ENCODE measurements at regions not wholly inside any gene's neighbourhood (a gene's known extent, or its start where the extent isn't known, plus 50 kb on each side); places are given as distances from the start of the nearest gene placed in this dataset.
"Not testable (repeated sequence)": the region's sequence is repeated elsewhere in the genome, so short reads cannot be mapped to it uniquely, and the experiment has no call there.

DNA sequence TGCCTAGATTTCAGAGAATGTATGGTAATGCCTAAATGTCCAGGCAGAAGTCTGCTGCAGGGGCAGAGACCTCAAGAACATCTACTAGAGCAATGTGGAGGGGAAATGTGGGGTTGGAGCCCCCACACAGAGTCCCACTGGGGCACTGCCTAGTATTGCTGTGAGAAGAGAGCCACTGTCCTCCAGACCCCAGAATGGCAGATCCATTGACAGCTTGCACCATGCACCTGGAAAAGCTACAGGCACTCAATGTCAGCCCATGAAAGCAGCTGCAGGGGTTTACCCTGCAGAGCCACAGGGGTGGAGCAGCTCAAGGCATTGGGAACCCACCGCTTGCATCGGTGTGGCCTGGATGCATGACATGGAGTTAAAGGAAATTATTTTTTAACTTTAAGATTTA lies 314.1 kb downstream of the CYRIA start:
- DNase-seq, result no peak

GRCh38 chr2:16351137-16351536 lies 314.5 kb downstream of the CYRIA start:
- DNase-seq, result no peak

DNA sequence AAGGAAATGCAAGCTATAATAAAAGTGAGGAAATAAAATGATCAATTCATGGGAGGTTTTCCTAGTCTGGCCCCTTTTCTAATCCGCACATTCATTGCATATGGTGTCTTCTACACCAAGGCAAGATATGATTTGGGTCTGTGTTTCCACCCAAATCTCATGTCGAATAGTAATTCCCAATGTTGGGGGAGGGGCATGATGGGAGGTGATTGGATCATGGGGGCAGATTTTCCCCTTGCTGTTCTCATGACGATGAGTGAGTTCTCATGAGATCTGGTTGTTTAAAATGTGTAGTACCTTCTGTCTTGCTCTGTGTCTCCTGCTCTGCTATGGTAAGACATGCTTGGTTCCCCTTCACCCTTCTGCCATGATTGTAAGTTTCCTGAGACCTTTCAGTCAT lies 315.4 kb downstream of the CYRIA start:
- no peak for DNase-seq

DNA sequence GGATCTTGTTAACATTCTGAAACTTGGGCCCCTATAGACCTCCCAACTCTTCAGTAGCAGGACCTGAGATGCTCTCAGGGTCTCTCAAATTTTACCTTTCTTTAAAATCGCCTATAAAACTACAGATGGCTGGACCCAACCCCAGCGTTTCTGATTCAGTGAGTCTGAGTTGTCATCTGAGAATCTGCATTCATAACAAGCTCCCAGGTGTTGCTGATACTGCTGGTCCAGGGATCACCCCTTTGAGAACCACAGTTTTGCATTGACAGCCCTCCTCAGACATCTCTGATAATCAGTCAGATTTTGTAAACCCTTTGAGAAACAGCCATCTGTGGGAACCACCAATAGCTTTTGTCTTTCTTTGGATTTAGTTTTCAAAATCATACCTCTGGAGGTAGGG lies 315.8 kb downstream of the CYRIA start:
- no peak for DNase-seq

- DNase-seq, result no peak
These were observed 316.7 kb downstream of the CYRIA start for GRCh38 chr2:16348821-16349515.

DNA sequence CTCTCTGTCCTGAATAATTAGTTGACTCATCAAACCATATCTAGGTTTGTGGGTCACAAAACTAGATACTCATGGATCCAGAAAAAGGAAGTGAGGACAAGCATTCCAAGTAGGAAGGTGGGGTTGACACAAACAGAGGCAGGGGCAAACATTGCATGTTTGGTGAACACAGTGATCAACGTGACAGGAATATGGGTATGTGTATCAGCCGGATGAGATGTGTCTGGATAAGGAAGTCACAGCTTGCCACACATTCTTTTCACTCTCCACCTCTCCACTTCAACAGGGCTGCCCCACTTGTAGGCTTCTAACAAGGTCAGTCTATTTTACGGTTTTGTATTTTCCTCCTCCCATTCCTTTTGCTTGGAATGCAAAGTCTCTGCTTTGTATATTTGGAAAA lies 319.0 kb downstream of the CYRIA start:
- DNase-seq, result no peak

- DNase-seq, result not testable (repeated sequence)
These were observed 320.4 kb downstream of the CYRIA start for GRCh38 chr2:16345231-16345630.

DNA sequence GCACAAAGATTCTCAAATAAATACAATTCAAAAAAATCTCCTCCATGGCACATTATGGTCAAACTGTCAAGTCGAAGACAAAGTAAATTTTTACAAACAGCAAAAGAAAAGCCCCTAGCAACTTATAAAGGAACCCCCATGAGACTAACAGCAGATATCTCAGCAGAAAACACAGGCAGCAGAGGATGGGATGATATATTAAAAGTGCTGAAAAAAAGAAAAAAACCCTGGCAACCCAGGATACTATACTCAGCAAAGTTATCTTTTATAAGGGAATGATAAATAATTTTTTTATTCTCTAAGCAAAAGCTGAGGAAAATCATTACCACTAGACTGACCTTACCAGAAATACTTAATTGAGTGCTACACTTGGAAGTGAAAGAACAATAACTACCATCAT lies 326.4 kb downstream of the CYRIA start:
- no peak for DNase-seq

- DNase-seq, result no peak
These were observed 327.6 kb downstream of the CYRIA start for GRCh38 chr2:16338026-16338425.

DNA sequence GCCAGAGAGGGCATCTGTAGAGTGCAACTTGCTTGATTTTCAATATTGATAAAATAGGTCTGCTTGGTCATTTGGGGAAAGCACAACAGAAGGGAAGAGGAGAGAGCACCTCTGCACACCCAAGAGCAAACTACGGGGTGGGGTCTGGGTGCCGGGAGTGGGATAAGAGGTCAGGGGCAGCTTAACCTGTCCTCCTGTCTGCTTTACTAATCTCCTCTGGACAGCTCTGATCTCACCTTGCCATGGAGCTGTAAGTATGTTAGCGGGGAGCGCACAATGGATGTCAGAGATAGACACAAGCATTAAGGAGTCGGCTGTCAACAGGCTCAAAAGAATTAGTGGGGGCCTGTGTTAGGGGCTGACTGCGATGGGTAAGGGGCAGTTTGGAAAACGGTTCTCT lies 328.7 kb downstream of the CYRIA start:
- no peak for DNase-seq

DNA sequence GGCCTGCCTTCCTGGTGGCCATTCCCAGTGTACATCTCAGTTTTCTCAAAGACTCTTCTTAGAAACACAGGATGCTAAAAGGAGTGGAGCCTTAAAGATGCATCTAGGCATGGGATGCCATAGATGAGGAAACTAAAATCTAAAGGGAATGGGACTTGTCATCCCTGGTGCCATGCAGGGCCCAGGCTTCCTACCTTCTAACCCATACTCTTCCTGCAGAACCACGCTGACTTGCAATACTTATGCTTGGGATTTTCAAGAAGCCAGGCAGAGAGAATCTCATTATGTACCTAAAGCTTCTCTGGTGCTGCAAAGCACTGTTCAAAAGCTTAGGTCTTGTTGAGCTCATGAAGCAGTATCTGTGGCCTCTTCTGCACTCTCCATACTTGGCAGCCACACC lies 329.1 kb downstream of the CYRIA start:
- no peak for DNase-seq

DNA sequence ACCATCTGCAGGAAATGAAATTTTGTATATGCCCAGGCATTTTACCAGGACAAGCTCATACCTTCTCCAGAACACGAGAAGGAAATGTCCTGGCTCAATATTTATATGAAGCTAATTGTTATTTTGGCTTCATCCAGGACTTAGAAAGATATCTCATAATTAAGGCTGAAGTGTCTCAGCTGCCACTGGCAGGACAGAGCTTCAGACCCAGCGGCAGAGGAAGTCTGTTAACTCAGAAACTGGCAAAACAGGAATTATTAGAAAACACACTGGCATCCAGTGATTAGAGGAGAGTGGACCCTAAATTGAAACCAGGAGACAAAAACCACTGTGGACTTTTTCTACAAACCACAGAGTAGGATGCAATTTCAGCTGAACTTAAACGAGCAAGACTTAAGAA lies 329.7 kb downstream of the CYRIA start:
- DNase-seq, result no peak

DNA sequence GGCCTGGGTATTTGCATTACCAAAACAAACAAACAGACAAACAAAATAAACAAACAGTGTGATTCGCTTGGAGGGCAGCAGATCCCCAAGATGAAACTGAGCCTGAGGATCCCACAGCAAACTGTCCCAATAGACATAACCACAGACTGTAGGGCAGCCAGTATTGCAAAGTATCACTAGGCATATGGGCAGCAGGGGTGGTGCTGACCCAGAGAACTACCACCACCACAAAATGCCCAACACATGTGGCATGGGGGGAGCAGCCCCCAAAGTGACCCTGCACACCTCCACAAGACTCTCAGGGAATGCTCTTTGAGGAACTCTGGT lies 330.1 kb downstream of the CYRIA start:
- no peak for DNase-seq

- DNase-seq, result no peak
These were observed 330.6 kb downstream of the CYRIA start for GRCh38 chr2:16334886-16335603.

GRCh38 chr2:16334366-16334765 lies 331.3 kb downstream of the CYRIA start:
- no peak for DNase-seq

GRCh38 chr2:16333681-16334080 lies 332.0 kb downstream of the CYRIA start:
- DNase-seq, result no peak

DNA sequence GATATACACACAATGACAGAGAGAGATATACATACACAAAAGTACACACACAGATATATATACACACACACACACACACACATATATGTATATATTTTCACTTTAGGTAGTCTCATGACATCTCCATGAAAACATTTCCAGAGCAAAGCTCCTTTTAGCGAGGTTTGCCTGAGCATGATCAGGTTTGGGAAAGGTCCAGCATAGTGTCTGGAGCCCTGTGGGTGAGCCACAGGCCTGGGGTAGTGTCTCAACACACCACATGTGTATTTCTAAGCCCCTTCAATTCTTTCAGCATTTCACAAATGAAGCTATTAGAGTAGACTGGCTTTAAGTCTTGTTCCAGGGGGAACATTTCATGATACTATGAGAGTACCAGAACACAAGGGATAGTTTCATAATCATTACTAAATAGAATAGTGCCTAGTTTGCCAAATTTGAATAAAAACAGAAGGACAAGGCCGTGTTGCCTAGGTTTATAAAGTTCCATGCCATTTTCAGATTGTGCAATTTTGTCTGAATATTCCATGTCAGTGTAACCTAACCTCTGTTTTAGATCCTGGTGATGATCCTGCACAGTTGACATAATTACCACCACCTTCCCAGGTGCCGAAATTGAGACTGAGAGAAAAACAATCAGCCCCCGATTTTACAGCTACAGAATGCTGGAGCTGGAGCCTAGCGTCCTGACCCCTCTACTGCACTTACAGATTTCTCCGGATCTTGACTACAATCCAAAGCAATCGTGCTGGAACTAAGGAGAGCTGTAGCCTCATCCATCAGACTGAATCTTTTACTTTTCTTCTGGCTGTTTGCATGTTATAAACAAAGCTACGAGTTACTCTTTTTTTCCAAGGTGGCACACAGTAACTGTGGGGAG lies 332.7 kb downstream of the CYRIA start:
- DNase-seq, result no peak

- DNase-seq, result no peak
These were observed 333.9 kb downstream of the CYRIA start for GRCh38 chr2:16331772-16332171.

DNA sequence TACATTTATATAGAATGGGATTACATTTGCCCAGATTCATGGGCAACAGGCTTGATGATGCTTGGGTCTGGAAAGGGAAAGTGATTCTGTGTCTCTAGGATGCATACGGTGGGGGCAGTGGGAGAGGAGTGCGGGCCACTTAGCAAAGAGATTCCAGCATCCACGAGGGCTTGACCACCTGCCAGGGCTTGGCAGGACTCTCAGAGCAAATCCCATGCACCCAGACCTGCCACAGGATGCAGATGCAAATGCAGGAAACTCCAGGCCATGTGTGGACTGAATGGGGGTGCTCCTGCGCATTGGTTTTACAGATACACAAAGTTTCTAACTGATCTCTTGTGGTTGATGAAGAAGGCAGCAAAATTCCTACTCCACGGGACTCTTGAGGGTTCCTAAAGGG lies 334.7 kb downstream of the CYRIA start:
- DNase-seq, result no peak

DNA sequence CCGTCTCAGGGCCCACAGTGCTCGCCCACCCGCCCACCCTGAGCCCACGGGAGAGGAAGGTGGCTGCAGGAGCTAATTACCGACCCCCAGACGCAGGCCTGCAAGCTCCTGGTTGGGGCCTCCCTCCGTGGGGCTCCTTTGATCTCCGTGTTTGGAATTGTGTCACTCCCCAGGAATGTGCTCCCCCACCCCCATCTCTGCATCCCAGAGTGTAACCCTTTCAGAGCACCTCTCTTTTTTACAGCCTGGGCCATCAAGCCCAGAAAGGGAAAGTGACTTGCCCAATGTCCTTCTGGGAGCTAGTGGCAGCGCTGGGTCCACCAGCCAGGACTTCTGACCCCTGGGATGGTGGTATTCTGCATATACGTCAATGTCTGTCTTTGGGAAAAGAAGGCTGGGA lies 335.1 kb downstream of the CYRIA start:
- no peak for DNase-seq

- DNase-seq, result no peak
These were observed 335.6 kb downstream of the CYRIA start for GRCh38 chr2:16330012-16330411.

- no peak for DNase-seq
These were observed 336.2 kb downstream of the CYRIA start for GRCh38 chr2:16329421-16329820.

DNA sequence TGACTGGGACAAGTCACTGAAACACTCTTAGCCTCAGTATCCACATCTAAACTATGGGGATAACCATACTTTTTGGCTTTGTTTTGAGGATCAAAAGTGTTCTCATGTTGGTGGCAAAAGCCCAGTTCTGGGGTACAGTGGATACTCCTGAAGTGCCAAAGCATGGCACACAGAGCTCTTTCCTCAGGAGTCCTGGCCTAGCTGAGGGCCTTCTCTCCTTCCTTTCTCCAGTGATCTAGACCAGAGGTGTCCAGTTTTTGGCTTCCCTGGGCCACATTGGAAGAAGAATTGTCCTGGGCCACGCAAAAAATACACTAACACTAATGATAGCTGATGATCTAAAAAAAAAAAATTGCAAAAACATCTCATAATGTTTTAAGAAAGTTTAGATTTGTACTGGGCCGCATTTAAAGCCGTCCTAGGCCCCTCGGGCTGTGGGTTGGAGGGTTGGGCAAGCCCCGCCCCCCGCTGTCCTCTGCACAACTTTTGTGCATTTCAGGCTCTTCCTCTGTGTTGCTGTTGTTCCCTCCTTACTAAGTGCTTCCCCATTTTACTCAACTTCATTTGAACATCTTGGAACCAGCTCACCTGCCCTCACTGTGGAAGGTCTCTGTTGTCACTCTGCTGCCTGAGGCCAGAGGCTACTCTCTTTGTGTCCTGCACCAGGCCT lies 337.0 kb downstream of the CYRIA start:
- no peak for DNase-seq

Measured in NCI-H524 treated with DMSO at 0.1 percent for 48 hours (cell line).